ENCODE measurements at regions not wholly inside any gene's neighbourhood (a gene's known extent, or its start where the extent isn't known, plus 50 kb on each side); places are given as distances from the start of the nearest gene placed in this dataset.

DNA sequence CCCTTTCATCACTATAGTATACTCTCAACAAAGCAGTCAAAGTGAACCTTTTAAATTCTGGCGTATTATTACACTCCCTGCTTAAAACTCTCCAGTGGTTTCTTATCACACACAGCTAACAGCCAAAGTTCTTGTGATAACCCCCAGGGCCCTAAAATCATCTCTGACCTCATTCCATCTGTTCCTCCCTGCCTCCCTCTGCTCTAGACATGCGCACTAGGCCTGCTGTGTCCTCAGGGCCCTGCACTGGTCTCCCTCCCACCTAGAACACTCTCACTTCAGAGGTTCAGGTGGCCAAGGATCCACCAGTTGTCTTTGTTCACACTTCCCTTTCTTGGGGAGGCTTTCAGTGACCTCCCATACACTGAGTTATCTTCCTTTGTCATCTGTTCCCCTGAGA lies 603.4 kb downstream of the DSC3 start:
- TF ChIP-seq, protein P1, sequence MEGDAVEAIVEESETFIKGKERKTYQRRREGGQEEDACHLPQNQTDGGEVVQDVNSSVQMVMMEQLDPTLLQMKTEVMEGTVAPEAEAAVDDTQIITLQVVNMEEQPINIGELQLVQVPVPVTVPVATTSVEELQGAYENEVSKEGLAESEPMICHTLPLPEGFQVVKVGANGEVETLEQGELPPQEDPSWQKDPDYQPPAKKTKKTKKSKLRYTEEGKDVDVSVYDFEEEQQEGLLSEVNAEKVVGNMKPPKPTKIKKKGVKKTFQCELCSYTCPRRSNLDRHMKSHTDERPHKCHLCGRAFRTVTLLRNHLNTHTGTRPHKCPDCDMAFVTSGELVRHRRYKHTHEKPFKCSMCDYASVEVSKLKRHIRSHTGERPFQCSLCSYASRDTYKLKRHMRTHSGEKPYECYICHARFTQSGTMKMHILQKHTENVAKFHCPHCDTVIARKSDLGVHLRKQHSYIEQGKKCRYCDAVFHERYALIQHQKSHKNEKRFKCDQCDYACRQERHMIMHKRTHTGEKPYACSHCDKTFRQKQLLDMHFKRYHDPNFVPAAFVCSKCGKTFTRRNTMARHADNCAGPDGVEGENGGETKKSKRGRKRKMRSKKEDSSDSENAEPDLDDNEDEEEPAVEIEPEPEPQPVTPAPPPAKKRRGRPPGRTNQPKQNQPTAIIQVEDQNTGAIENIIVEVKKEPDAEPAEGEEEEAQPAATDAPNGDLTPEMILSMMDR (conservative IDR thresholded peaks at IDR 0.05 in 1 of 2, IDR thresholded peaks at IDR 0.05 in 1 of 2; ENCODE audit: extremely low read depth in 1 of 2, insufficient read depth in 1 of 2, low read depth in 1 of 2, low read length in 2 of 2) = no peak
- TF ChIP-seq EZH2 (IDR thresholded peaks at IDR 0.05; ENCODE audit: borderline replicate concordance, low read length) = no peak

Measured in mammary epithelial cell (primary cell).